HepG2 (cell line): ENCODE measurements at regions not wholly inside any gene's neighbourhood (a gene's known extent, or its start where the extent isn't known, plus 50 kb on each side); places are given as distances from the start of the nearest gene placed in this dataset.

ENCODE experiments used
- CEBPB ChIP-seq: IDR thresholded peaks from 2 replicates; pipeline ENCODE4 v1.6.1; 2011; ENCODE audit warnings: low read depth, low read length, improper control_type of control experiment, borderline replicate concordance
- EZH2 ChIP-seq: conservative IDR thresholded peaks from 2 replicates; pipeline ENCODE4 v1.6.1; 2012; ENCODE audit warnings: mild to moderate bottlenecking, low read depth, low read length, moderate library complexity
- FOXK2 ChIP-seq: fragments of 450-650 bp; IDR thresholded peaks from 2 replicates; pipeline ENCODE4 v1.6.1; 2016
- KDM5B ChIP-seq: sonication (generic); formaldehyde crosslinking; IDR thresholded peaks from 2 replicates; pipeline ENCODE4 v1.4.0; 2020; ENCODE audit warnings: missing genetic modification reagents, mild to moderate bottlenecking, borderline replicate concordance
- MIXL1 ChIP-seq: IDR thresholded peaks from 2 replicates; pipeline ENCODE4 v1.6.1; 2016
- POLR2A ChIP-seq, 2 experiments: IDR thresholded peaks; 2 replicates each; pipeline ENCODE4 v1.6.1; 2011; ENCODE audit warnings: low read depth in 2 of 2, low read length in 2 of 2, mild to moderate bottlenecking in 1 of 2, moderate library complexity in 1 of 2; ENCODE audit not compliant: insufficient read depth in 1 of 2
- YY1 ChIP-seq: IDR thresholded peaks from 2 replicates; pipeline ENCODE4 v1.6.1; 2011; ENCODE audit warnings: low read length, low read depth, moderate library complexity, mild to moderate bottlenecking; ENCODE audit not compliant: insufficient read depth, insufficient replicate concordance
- TF ChIP-seq, protein P1 (sequence below): IDR thresholded peaks from 2 replicates; pipeline ENCODE4 v1.6.1; 2012; ENCODE audit warnings: inconsistent platforms
- TF ChIP-seq, protein P2 (sequence below): sonication (generic); formaldehyde crosslinking; IDR thresholded peaks from 2 replicates; pipeline ENCODE4 v1.5.0; 2020; ENCODE audit warnings: mild to moderate bottlenecking, missing genetic modification reagents, moderate library complexity

DNA sequence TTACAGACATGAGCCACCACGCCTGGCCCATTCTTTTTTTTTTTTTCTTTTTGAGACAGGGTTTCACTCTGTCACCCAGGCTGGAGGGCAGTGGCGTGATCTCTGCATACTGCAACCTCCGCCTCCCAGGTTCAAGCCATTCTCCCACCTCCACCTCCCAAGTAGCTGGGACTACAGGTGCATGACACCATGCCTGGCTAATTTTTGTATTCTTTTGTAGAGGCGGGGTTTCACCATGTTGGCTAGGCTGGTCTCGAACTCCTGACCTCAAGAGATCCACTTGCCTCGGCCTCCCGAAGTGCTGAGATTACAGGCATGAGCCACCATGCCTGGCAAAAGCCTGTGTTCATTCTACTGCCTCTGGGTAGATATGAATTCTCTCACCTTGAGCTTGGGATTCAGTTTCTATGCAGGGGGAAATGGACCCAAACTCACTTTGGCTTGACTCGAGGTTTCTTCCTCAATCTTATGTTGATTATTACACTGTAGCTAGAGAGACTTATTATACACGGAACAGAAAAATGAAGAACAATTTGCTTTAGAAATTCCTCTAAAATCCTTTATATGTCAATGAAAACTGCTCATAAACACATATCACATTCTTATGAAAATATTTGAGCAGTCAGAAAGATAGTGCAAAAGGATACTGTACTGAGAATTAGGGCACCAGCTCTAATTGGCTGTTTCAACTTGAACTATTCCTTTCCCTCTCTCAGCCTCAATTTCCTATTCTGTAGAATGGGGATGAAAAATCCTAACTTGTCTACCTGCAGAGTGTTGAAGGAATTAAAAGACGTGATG, 252.3 kb downstream of the MYCN start:
- TF ChIP-seq MIXL1 (no peak), YY1 (no peak), EZH2 (no peak), KDM5B (no peak), FOXK2 (no peak), CEBPB (no peak), POLR2A (IDR thresholded peaks at IDR 0.05; ENCODE audit: insufficient read depth in 1 of 2, low read depth in 2 of 2, low read length in 2 of 2) (no peak)
- TF ChIP-seq, protein P1, sequence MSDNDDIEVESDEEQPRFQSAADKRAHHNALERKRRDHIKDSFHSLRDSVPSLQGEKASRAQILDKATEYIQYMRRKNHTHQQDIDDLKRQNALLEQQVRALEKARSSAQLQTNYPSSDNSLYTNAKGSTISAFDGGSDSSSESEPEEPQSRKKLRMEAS, result no peak
- TF ChIP-seq, protein P2, sequence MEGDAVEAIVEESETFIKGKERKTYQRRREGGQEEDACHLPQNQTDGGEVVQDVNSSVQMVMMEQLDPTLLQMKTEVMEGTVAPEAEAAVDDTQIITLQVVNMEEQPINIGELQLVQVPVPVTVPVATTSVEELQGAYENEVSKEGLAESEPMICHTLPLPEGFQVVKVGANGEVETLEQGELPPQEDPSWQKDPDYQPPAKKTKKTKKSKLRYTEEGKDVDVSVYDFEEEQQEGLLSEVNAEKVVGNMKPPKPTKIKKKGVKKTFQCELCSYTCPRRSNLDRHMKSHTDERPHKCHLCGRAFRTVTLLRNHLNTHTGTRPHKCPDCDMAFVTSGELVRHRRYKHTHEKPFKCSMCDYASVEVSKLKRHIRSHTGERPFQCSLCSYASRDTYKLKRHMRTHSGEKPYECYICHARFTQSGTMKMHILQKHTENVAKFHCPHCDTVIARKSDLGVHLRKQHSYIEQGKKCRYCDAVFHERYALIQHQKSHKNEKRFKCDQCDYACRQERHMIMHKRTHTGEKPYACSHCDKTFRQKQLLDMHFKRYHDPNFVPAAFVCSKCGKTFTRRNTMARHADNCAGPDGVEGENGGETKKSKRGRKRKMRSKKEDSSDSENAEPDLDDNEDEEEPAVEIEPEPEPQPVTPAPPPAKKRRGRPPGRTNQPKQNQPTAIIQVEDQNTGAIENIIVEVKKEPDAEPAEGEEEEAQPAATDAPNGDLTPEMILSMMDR, result no peak
